NCI-H2107 (cell line): ENCODE measurements at regions not wholly inside any gene's neighbourhood (a gene's known extent, or its start where the extent isn't known, plus 50 kb on each side); places are given as distances from the start of the nearest gene placed in this dataset.

ENCODE experiments used
- DNase-seq: peaks from one replicate; lab custom pipeline; 2025; lab: John Stamatoyannopoulos, UW

- DNase-seq = no peak
These were observed 180.4 kb downstream of the KATNAL1 start for GRCh38 chr13:30126903-30127428.

- peak; percentile 16 for DNase-seq
These were observed 181.8 kb downstream of the KATNAL1 start for GRCh38 chr13:30125422-30126073.

GRCh38 chr13:30124131-30124768, 183.1 kb downstream of the KATNAL1 start:
- no peak for DNase-seq

GRCh38 chr13:30123575-30123974, 183.8 kb downstream of the KATNAL1 start:
- no peak for DNase-seq

GRCh38 chr13:30121666-30122065, 185.7 kb downstream of the KATNAL1 start:
- DNase-seq = no peak

- no peak for DNase-seq
These were observed 186.1 kb downstream of the KATNAL1 start for GRCh38 chr13:30121244-30121643.

- no peak for DNase-seq
These were observed 187.1 kb downstream of the KATNAL1 start for GRCh38 chr13:30120133-30120822.

GRCh38 chr13:30119476-30119875, 187.9 kb downstream of the KATNAL1 start:
- no peak for DNase-seq

- no peak for DNase-seq
These were observed 191.0 kb downstream of the KATNAL1 start for GRCh38 chr13:30116379-30116778.

GRCh38 chr13:30115257-30115600, 192.1 kb downstream of the KATNAL1 start:
- DNase-seq = no peak

- DNase-seq = peak; percentile 60
These were observed 192.6 kb downstream of the KATNAL1 start for GRCh38 chr13:30114571-30115256.

- DNase-seq = no peak
These were observed 193.3 kb downstream of the KATNAL1 start for GRCh38 chr13:30113983-30114570.

GRCh38 chr13:30113551-30113950, 193.8 kb downstream of the KATNAL1 start:
- no peak for DNase-seq

GRCh38 chr13:30112602-30113435, 194.5 kb downstream of the KATNAL1 start:
- DNase-seq = peak; percentile 38

GRCh38 chr13:30111810-30112209, 195.5 kb downstream of the KATNAL1 start:
- no peak for DNase-seq

- no peak for DNase-seq
These were observed 196.9 kb downstream of the KATNAL1 start for GRCh38 chr13:30110301-30111070.

- no peak for DNase-seq
These were observed 197.7 kb downstream of the KATNAL1 start for GRCh38 chr13:30109471-30110135.

GRCh38 chr13:30108913-30109237, 198.5 kb downstream of the KATNAL1 start:
- DNase-seq = peak; percentile 64

- no peak for DNase-seq
These were observed 199.0 kb downstream of the KATNAL1 start for GRCh38 chr13:30108216-30108912.
